HPDE6-E6E7 (cell line): ENCODE measurements at regions not wholly inside any gene's neighbourhood (a gene's known extent, or its start where the extent isn't known, plus 50 kb on each side); places are given as distances from the start of the nearest gene placed in this dataset.

Source experiments
- DNase-seq: peaks from one replicate; pipeline ENCODE4 v3.0.0; 2011; ENCODE audit warnings: missing footprints; ENCODE audit errors: extremely low spot score

DNA sequence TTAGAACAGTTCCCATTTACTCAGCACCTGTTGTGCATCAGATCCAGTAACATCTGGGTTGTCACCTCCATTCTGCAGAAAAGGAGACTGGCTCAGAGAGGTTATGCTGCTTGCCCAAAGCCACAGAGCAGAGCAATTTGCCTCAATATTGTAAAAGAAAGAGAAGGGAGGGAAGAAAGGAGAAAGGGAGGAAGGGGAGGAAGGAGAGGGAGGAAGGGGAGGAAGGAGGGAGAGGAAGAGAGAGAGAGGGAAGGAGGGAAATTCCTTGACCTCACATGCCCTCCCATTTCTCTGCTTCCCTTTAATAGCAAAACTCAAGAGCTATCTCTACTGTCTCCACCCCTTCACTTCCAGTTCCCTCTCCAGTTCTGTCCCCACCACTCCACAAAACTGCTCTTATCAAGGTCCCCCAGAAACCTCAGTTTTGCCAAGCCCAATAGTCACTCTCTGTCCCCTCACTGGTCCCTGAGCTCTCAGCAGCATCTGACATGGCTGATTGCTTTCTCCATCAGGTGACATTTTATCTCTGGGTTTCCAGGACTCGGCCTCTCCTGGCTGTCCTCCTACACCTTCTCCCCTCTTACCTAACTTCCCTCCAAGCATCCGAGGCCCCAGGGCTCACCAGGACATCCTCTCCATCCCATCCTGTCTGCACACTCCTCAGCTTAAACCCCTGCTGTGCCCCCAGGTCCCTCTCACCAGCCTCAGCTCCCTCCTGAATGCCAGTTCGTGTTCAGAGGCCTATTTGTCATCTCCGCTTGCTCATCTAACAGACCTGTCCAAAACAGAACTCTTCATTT, 104.7 kb upstream of the LINGO1 start:
- DNase-seq, result no peak

DNA sequence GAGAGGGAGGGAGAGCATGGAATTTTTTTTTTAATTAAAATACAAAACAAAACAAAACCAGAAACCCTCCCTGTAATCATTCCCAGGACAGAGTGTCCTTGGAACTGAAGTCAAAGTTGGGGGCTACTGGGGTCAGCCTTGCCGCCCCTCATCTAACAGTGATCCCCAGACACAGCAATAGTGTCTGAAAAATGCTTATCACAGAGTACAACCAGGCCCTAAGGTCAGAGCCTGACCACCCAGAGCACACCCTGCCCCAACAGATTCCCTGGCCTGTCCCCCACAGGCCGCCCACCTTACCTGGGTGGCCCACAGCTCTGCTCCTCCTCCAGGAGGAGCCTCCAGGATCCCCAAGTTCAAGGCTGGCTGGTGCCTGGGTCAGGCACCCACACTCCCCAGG, 101.6 kb upstream of the LINGO1 start:
- no peak for DNase-seq

DNA sequence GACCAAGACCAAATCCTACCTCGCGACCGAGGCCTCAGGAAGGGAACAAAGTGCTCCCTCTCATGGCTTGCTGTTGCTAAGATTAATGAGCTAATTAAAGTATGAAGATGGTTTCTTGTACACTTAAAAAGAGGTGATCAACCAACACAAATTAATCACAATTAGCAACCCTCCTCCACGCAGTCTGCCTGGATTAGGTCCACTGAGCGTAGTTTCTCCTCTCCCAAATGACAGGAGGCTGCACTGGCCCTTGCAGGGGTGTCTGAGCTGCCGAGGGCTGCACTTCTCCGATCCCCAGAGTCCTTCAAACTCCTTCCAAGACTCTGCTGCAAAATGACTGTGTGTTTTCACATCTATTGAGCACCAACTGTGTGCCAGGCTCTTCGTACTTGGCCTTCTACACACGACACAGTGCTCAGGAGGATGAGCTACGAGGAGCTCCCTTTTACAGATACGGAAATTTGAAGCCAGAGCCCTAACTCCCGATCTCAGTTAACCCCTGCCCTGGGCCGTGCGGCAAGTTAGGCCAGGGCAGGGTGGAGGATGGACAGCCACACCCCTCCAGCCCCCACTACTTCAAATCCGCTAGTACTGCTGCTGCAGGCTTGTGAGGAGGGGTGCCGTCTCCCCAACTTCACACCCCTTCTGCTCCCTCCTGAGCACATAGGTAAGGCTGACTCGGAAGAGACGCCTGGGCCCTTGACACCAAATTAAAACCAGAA, 101.0 kb upstream of the LINGO1 start:
- no peak for DNase-seq

DNA sequence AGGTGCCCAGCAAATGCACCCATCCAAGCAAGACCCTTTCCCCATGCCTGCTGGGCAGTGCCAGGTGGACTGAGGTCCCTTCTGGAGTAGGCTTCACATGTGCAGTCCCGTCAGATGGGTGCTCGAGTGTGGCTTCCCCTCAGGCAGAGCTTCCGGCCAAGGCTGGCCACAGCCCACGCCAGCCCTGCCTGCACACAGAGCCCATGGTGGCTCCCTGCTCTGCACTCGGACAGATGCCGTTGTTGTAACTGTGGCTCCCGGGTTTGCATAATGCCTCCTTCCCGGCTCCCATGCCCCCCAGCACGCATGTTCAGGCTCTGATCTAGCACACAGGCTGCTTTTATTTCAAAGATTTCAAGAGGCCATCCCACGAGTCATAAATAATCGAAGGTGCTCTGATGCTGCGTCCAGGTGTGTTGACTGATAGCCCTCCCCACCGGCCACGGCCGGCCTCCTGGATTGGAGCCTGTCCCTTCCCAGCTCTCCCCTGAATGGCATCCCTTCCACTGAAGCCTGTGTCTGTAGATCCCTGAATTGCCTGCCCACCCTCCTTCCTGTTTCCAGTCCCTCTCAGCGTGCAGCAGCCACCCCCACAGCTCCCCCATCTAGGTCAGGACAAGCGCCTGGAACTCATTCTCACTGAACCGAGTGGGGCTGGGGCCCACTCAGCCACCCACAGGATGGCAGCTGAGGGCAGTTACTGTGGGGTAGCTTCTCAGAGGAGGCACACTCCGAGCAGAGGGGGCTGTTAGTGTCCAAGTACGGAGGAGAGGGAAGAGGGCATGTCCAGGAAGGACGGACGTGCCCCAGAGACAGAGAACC, 100.0 kb upstream of the LINGO1 start:
- DNase-seq, result no peak

DNA sequence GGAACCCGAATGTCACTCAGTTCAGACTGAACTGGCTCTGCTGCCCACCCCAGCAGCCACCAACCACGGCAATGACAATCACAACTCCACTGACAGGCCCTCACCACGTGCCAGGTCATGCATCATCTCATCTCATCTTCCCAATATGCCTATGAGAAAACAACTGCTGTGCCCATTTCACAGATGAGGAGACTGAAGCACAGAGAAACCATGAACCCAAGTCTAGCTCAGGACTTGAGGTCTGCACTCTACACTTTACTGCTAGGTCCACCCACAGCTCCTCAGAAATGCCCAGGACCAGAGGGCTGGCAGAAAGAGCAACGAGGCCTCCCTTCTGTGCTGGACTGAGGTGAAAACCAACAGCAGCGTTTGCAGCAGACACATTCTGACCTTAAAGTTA, 99.2 kb upstream of the LINGO1 start:
- DNase-seq, result no peak

DNA sequence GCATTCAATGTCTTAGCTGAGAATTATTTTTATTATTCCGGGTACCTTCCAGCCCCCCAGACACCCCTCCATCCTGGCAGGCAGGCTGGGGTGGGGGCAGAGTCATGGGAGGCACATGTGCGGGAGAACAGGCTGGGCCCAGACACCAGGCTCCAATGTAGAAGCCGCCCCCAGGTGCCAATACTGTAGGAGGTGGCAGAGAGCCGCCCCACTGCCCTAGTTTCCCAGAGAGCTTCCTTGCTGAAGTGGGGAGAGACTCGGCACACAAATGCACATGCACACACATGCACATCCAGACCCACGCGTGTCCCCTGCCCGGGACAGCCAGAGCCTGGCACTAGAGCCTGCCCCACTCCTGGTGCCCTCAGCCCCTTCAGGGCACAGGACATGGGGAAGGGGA, 98.4 kb upstream of the LINGO1 start:
- no peak for DNase-seq

DNA sequence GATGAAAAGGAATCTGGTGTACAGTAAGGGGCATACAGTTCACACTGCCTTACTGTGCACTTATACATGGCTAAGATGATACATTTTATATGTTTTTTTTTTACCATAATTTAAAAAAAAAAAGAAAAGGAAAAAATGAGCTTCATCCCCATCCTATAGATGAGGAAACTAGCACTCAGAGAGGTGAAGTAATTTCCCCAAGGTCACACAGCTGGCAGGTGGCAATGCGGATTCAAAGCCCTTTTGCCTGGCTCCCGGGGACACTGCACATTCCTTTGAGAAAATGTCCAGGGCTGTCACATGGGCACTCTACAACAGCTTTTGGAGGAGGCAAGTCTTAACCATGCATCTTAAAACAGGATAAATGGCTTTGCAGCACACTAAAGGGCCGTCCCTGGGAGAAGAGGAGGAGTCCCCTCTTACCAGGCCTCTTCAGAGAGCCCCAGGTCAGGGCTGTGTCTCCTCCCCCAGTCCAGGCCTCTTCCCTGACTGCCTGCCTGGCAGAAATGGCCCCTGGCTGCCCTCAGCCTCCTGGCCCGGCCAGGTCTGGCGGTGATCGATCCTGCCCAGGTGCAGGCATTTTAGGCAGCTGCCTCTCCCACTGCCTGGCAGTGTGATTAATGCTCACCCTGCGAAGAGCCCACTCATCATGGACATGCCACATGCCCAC, 95.1 kb upstream of the LINGO1 start:
- DNase-seq, result no peak

DNA sequence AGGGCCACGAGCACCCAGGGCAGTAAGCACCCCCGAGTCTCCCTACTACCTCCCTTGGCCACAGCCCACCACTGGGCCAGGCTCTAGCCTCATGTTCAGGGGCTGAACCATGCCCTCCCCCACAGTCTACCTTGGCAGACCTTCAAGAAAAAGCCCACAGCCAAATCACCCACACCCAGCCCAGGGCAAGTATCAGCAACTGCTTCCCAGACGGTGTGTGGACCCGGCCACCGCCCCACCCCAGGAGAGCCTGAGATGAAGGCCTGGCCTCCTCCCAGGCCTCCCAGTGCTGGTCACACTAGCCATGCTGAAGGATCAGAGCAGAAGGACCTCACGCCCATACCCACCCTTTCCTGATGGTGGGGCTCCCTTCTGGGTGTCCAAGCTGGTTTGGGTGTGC, 92.0 kb upstream of the LINGO1 start:
- no peak for DNase-seq

DNA sequence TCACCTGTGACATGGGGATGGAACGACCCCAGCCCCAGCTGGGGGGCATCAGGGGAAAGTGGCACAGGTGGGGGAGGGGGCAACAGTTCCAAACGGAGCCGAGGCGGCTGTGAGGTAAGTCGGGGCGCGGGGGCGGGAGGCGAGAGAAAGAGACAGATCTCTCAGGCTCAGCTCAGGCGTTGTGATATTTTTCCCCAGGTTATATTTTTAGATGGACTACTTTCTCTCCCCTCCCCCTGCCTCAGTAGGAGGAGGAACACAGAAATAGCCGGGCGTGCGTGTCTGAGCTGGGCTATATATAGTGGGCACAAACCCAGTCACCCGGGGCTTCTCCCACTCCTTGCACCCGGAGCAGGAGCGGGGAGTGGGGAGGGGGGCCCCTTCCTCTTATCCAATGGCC, 91.0 kb upstream of the LINGO1 start:
- no peak for DNase-seq

DNA sequence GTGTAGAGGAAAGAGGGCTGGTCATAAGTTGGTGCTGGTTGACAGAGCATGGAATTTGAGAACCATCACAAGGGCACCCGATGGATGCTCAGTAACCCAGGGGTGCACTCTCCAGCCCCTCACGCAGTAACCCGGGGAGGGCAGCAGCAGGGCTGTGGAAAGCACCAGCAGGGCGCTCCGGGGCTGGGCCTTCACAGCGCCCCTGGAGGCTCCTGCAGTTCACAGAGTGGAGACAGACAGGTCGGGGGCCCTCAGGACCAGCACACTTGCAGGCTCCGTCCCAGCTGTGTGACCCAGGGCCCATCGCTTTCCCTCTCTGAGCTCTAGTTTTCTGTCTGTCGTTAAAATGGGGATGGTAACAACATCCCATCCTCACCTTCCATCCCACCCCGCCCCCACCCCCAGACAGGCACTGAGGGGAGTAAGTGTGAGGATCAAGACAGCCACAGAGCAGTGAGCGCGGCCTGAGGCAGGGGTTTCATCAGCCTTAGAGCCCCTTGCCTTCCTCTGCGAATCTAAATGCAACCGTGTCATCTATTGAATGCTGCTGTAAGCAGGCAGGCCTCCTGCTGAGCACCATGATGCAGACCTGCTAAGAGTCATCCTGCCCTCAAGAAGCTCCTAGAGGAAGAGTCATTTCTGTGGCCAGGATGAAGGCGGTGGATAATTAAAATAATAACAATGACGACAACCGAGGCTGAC, 90.2 kb upstream of the LINGO1 start:
- DNase-seq, result no peak

DNA sequence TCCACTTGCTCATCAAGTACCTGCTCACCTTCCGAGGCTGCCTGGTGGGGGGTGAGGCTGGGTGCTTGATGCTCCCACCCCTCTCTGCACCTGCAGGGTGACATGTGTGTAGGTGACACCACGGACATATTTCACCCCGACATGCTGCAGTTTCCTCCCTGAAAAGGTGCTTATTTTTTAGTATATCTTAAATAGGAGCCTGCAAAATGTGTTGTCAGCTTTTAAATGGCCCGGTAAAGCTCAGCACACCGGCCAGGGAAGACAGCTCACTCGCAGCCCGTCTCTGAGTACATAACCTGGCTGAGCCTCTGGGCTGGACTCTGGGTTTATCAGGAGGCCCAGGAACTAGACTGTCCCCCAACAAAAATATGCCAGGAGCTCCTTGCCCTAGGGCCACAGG, 89.3 kb upstream of the LINGO1 start:
- no peak for DNase-seq

DNA sequence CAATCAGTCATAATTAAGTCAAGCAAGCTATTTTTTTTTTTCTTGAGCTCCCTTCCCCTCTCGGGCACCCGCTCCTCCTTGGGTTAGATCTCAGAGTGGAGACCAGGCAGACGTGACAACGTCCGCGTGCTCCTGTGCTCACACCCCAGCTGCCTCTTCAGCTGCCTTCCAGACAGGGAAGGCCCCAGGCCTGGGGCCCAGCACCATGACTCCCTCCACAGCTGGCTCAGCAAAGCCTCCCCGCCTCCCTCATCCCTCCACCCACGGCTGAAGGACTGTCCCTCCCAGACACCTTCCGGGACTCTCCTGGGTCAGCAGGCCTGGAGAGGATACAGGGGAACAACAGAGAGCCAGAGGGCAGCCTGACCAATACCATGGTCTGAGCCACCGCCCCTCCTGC, 87.9 kb upstream of the LINGO1 start:
- DNase-seq, result no peak

DNA sequence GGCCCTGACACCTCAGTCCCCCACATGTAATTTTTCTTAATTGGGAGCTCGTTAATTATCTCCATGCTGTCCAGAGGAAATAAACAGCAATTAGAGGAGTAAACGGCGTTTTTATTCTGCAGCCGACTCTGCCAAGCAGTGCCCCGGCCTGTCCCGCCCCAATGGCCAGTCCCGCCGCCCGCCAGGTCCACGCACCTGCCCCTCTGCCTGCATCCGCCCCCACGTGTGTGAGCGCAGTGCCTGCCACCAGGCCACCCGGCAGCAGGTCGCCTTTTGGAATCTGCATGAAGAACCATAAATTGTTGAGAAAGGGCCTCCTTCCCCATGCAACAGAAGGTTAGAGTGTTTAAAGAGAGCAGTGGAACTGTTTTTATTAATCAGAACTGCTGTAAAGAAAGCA, 87.5 kb upstream of the LINGO1 start:
- DNase-seq, result no peak

DNA sequence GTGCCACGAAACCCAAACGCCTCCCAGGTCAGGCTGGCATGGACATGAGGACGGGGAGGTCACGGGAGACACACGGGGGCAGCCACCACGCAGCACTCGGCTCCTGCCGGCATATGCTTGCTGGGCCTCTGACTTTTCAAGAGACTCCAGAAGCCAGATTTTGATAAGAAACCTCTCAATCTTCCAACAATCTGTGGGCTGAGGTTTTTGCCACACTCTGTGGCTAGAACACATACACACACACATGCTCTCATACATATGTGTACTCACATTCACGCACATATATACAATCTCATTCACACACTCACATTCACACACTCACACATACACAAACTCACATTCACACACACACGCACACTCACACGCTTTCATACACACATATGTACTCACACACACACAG, 86.7 kb upstream of the LINGO1 start:
- DNase-seq, result no peak

DNA sequence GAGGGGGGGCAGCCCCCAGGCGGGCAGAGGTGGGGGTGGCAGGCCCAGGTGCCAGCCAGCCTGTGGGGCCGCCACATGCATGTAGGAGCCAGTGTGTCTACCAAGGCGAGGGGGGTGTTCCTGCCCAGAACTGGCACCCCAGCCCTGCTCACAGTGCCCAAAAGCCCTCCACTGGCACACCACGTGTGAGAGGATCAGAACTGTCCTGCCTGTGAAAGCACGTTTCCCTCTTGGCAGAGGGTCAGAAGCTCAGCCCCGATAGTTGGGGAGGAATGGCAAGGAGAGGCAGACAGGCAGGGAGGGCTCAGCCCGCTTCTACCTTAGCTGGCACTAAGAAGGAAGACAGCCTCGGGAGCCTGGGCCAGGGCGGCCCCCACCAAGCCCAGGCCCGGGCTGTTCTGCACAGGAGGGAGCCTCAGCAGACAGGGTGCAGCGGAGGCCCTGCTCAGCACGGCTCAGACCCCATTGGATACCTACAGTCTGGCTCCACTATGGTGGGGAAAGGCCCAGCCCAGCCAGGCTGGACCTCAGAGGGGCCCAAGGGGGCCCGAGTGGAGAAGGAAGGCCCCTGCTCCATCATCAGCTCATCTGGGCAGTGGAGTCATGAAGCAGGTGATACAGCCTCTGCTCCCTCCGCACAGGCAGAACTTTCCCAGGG, 84.8 kb upstream of the LINGO1 start:
- no peak for DNase-seq

DNA sequence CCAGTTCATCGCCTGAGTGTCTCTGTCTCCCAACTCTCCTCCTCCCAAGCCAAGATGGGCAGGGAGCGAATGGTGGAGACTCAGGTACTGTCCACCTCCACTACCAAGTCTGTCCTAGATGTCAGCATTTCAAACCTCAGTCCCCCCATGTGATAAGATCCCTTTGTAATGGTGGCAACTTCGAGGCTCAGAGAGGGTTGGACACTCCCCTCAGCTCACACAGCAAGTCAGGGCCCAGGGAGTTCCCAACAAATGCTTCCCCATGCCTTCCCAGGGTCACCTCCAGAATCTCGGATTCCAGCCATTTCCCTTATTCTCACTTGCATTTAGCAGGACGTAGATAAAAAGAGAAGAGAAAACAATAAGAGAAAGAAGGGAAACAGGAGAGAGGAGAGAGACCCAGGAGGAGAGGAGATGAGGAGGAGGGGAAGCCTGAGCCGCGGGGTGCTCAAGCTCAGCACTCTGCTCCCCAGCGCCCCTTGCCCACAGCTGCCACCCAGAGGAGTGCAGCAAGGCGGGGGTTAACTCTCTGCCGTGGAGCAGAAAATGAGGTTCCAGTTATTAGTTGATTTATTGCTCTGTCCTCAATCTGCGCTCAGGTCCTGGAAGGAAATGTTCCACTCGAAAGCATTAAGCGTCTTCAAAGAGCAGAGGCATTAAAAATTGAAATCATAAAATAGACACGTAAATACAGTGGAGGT, 84.1 kb upstream of the LINGO1 start:
- no peak for DNase-seq

DNA sequence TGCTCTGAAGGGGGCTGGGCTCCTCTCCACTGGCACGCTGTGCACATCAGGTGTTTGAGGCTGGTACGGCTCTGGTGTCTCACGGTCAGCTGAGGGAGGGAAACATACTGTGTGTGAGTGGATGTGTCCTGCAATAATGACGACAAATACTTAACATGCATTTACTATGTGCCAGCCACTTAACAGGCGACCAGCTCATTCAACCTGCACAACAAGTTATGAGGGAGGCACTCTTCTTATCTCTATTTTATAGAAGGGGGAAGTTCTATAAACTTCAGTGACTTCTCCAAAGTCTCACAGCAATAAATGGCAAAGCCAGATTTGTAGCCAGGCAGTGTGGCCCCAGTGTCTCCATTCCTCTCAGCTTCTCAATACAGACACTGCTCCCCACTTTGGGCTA, 83.1 kb upstream of the LINGO1 start:
- DNase-seq, result no peak

DNA sequence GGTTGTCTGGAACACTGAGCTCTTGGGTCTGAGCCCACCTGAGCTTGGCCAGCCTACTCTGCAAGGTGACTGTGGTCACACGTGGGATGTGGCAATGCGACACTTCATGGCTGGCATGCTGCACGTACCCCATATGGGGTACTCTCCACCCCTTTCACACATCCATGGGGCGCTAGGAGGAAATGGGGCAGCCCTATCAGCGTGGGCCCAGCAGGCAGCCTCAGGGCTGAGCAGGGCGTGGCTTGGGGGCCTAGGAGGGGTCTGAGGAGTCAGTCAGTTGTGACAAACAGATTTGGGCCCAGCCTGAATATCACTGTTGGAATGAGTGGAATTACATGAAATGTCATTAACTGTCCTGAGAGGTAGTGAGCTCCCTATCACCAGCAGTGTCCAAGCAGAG, 82.3 kb upstream of the LINGO1 start:
- no peak for DNase-seq

DNA sequence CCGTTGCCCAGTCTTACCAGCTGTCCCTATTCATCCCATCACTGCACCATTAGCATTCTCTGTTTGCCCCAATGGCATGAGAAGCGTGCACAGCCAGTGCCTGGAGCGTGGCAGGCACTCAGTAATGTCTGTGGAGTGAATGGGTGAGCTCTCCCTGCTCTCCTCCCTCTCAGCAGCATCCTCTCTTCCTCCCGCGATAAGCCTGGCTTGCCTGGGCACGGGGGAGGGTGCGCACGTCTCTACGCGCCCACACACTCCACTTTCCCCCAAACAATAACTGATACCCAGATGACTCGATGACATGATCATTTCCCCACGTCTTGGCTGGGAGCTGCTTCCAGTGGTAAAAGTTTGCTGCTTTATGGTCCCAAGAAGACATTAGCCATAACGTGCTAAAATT, 81.8 kb upstream of the LINGO1 start:
- no peak for DNase-seq

DNA sequence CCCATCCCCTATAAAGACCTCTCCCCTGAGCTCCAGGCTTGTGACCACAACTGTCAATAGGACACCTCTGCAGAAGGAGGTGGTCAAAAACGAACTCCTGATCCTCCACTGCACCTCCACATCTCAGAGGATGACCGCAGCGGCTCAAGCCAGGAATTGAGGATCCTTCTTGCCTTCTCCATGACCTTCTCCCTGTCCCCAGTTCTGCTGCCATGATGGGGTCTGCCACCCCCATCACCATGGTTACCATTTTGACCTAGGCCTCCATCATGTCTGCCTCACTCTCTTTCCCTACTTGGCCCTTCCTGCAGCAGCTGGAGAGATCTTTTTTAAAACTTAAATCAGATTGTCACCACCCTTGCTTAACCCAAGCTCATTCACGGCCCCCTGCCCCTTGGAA, 81.3 kb upstream of the LINGO1 start:
- DNase-seq, result no peak
